ENCODE measurements at regions not wholly inside any gene's neighbourhood (a gene's known extent, or its start where the extent isn't known, plus 50 kb on each side); places are given as distances from the start of the nearest gene placed in this dataset.

DNA sequence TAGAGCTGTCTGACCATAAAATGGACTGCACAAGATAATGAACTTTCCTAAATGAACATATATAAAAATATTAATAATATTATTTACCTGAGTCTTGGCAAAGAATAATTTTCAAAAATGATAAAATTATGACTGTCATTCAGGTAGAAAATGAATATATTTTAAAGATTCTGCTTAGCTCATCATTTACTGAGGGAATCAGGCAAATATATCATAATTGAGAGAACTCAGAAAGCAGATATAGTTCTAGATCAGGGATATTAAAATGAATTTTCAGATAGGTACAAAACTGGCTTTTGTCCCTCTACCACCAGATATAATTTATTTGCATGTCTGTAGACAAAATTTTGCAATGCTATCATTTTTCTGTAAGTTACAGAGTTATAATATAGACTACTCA, 86.1 kb upstream of the CPM start:
- Histone ChIP-seq H3K27me3 (ENCODE audit: control insufficient read depth in 2 of 2, insufficient read depth in 2 of 2, low read length in 2 of 2) (no peaks in the 10 kb centered on the region), H3K79me2 (ENCODE audit: insufficient read depth, low read length) (no peaks in the 10 kb centered on the region), H4K20me1 (ENCODE audit: insufficient read depth, low read length) (no peaks in the 10 kb centered on the region), H2AFZ (ENCODE audit: insufficient read depth, low read depth, low read length, poor library complexity, severe bottlenecking) (no peak overlapping the region), H3K27ac (ENCODE audit: low read depth in 1 of 2, low read length in 2 of 2) (no peak overlapping the region), H3K9me3 (replicated peaks in 1 of 2; ENCODE audit: control insufficient read depth in 1 of 2, insufficient read depth in 1 of 2, low read length in 2 of 2) (no peaks in the 10 kb centered on the region), H3K36me3 (replicated peaks in 1 of 2; ENCODE audit: control insufficient read depth in 1 of 2, insufficient read depth in 2 of 2, low read length in 2 of 2) (no peaks in the 10 kb centered on the region), H3K9ac (ENCODE audit: insufficient read depth, low read length, poor library complexity, severe bottlenecking) (no peak overlapping the region), H3K4me2 (replicated peaks; ENCODE audit: extremely low read depth, low read length, poor library complexity, severe bottlenecking) (no peak overlapping the region), H3K4me1 (ENCODE audit: control insufficient read depth in 1 of 2, insufficient read depth in 2 of 2, low read length in 2 of 2) (no peaks in the 10 kb centered on the region), H3K4me3 (replicated peaks in 1 of 3; ENCODE audit: low read depth in 2 of 3, low read length in 3 of 3) (no peak overlapping the region)
- DNase-seq, result no peak
- TF ChIP-seq, protein P1, sequence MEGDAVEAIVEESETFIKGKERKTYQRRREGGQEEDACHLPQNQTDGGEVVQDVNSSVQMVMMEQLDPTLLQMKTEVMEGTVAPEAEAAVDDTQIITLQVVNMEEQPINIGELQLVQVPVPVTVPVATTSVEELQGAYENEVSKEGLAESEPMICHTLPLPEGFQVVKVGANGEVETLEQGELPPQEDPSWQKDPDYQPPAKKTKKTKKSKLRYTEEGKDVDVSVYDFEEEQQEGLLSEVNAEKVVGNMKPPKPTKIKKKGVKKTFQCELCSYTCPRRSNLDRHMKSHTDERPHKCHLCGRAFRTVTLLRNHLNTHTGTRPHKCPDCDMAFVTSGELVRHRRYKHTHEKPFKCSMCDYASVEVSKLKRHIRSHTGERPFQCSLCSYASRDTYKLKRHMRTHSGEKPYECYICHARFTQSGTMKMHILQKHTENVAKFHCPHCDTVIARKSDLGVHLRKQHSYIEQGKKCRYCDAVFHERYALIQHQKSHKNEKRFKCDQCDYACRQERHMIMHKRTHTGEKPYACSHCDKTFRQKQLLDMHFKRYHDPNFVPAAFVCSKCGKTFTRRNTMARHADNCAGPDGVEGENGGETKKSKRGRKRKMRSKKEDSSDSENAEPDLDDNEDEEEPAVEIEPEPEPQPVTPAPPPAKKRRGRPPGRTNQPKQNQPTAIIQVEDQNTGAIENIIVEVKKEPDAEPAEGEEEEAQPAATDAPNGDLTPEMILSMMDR (IDR thresholded peaks at IDR 0.05), result no peak
- H3K36me3 Mint-ChIP-seq, result no peaks in the 10 kb centered on the region
- H3K4me3 Mint-ChIP-seq, result no peak overlapping the region
- H3K27me3 Mint-ChIP-seq (ENCODE audit: low read depth in 3 of 3), result peaks cover 0 to 2% (median 0%) of the 10 kb centered on the region in 3 donors
- no peaks in the 10 kb centered on the region for H3K4me1 Mint-ChIP-seq
- H3K9me3 Mint-ChIP-seq, result peaks cover 0 to 3% (median 0%) of the 10 kb centered on the region in 7 donors
- H3K27ac Mint-ChIP-seq, result no peak overlapping the region
- intact Hi-C loops (cut with micrococcal nuclease), result no loop called here

DNA sequence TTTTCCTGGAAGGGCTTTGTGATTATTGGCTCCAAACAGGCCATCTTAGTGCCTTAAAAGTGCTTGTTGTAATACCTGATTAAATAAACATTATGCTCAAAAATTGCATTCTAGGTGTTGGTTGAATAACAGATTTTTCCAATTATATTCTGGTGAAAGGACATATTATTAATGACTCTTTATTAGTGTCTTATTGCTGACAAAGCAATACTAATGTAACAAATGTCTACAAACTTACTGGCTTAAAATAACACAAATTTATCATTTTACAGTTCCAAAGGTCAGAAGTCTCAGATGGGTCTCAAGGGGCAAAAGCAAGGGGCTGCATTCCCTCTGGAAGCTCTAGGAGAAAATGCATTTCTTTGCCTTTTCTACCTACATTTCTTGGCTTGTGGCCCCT, 86.9 kb upstream of the CPM start:
- TF ChIP-seq, protein P1 (IDR thresholded peaks at IDR 0.05), result no peak
- intact Hi-C loops (cut with micrococcal nuclease), result no loop called here
- no peaks in the 10 kb centered on the region for H4K20me1 ChIP-seq (ENCODE audit: insufficient read depth, low read length)
- DNase-seq, result no peak
- H3K36me3 Mint-ChIP-seq, result no peaks in the 10 kb centered on the region
- H2AFZ ChIP-seq (ENCODE audit: insufficient read depth, low read depth, low read length, poor library complexity, severe bottlenecking), result no peak overlapping the region
- no peaks in the 10 kb centered on the region for H3K79me2 ChIP-seq (ENCODE audit: insufficient read depth, low read length)
- H3K27ac ChIP-seq (ENCODE audit: low read depth in 1 of 2, low read length in 2 of 2), result no peak overlapping the region
- H3K27me3 Mint-ChIP-seq (ENCODE audit: low read depth in 3 of 3), result no peaks in the 10 kb centered on the region
- H3K4me2 ChIP-seq (replicated peaks; ENCODE audit: extremely low read depth, low read length, poor library complexity, severe bottlenecking), result no peak overlapping the region
- H3K4me1 ChIP-seq (ENCODE audit: control insufficient read depth in 1 of 2, insufficient read depth in 2 of 2, low read length in 2 of 2), result no peaks in the 10 kb centered on the region
- H3K9me3 ChIP-seq (replicated peaks in 1 of 2; ENCODE audit: control insufficient read depth in 1 of 2, insufficient read depth in 1 of 2, low read length in 2 of 2), result no peaks in the 10 kb centered on the region
- H3K4me1 Mint-ChIP-seq, result no peaks in the 10 kb centered on the region
- no peak overlapping the region for H3K4me3 Mint-ChIP-seq
- no peaks in the 10 kb centered on the region for H3K36me3 ChIP-seq (replicated peaks in 1 of 2; ENCODE audit: control insufficient read depth in 1 of 2, insufficient read depth in 2 of 2, low read length in 2 of 2)
- H3K4me3 ChIP-seq (replicated peaks in 1 of 3; ENCODE audit: low read depth in 2 of 3, low read length in 3 of 3), result no peak overlapping the region
- H3K27ac Mint-ChIP-seq, result no peak overlapping the region
- peaks cover 0 to 3% (median 0%) of the 10 kb centered on the region in 7 donors for H3K9me3 Mint-ChIP-seq
- H3K9ac ChIP-seq (ENCODE audit: insufficient read depth, low read length, poor library complexity, severe bottlenecking), result no peak overlapping the region
- H3K27me3 ChIP-seq (ENCODE audit: control insufficient read depth in 2 of 2, insufficient read depth in 2 of 2, low read length in 2 of 2), result no peaks in the 10 kb centered on the region

Data from CD14-positive monocyte (primary cell).